IMR-90 (cell line): ENCODE measurements at regions not wholly inside any gene's neighbourhood (a gene's known extent, or its start where the extent isn't known, plus 50 kb on each side); places are given as distances from the start of the nearest gene placed in this dataset.

Source experiments
- ATAC-seq: fragments of 200-7000 bp; cut with Tn5 transposase; 2 replicates; pipeline ENCODE4 v1.9.1; 2020; ENCODE audit warnings: low read depth, mild to moderate bottlenecking, moderate library complexity
- BruUV-seq: library from RNA; stranded (reverse); fragments of 400-500 nt; replicated peaks from 2 replicates; lab custom pipeline; 2021; lab: Mats Ljungman, UMichigan
- CTCF ChIA-PET: fragments of 300-600 bp; formaldehyde crosslinking; extraction: SDS; loops from one replicate; lab custom pipeline; 2021; ENCODE audit warnings: antibody characterized with exemption; lab: Yijun Ruan, JAX
- POLR2A ChIA-PET: fragments of 300-600 bp; sonication (Branson Sonifier 250); formaldehyde crosslinking; loops from one replicate; lab custom pipeline; 2022; ENCODE audit warnings: antibody characterized with exemption; ENCODE audit not compliant: unreplicated experiment; lab: Charles Lee
- DNase-seq: peaks from one replicate; pipeline ENCODE4 v3.0.0; 2013
- H2AFZ ChIP-seq: replicated peaks from 2 replicates; pipeline ENCODE3; 2013; ENCODE audit warnings: low read length, mild to moderate bottlenecking; ENCODE audit not compliant: poor library complexity
- H2AK5ac ChIP-seq: 2 replicates; pipeline ENCODE4 v1.6.1; 2013; ENCODE audit warnings: low read depth, low read length, inconsistent platforms
- H2AK9ac ChIP-seq: replicated peaks from 2 replicates; pipeline ENCODE3; 2013; ENCODE audit warnings: mild to moderate bottlenecking, low read depth, low read length, moderate library complexity; ENCODE audit not compliant: poor library complexity
- H2BK120ac ChIP-seq: 2 replicates; pipeline ENCODE4 v1.6.1; 2013; ENCODE audit warnings: low read depth, low read length, inconsistent platforms
- H2BK15ac ChIP-seq: 3 replicates; pipeline ENCODE4 v1.6.1; 2013; ENCODE audit warnings: low read depth, low read length, inconsistent platforms
- H2BK20ac ChIP-seq: 2 replicates; pipeline ENCODE4 v1.6.1; 2013; ENCODE audit warnings: low read depth, mild to moderate bottlenecking, inconsistent platforms, low read length, moderate library complexity
- H2BK5ac ChIP-seq: 2 replicates; pipeline ENCODE4 v1.6.1; 2013; ENCODE audit warnings: mild to moderate bottlenecking, low read depth, low read length, inconsistent platforms; ENCODE audit not compliant: poor library complexity, severe bottlenecking
- H3K14ac ChIP-seq: replicated peaks from 2 replicates; pipeline ENCODE4 v1.6.1; 2013; ENCODE audit warnings: low read depth, low read length, inconsistent platforms
- H3K18ac ChIP-seq: 2 replicates; pipeline ENCODE4 v1.6.1; 2013; ENCODE audit warnings: low read depth, low read length, control low read depth
- H3K23ac ChIP-seq: 2 replicates; pipeline ENCODE4 v1.6.1; 2013; ENCODE audit warnings: low read depth, low read length, inconsistent platforms
- H3K27ac ChIP-seq: 2 replicates; pipeline ENCODE4 v1.5.1; 2013; ENCODE audit warnings: mild to moderate bottlenecking, control low read depth, low read length; ENCODE audit not compliant: insufficient read depth
- H3K27me3 ChIP-seq: 2 replicates; pipeline ENCODE4 v1.6.1; 2013; ENCODE audit warnings: low read length; ENCODE audit not compliant: control insufficient read depth, insufficient read depth
- H3K36me3 ChIP-seq: 2 replicates; pipeline ENCODE4 v1.6.1; 2013; ENCODE audit warnings: low read length, mixed read lengths; ENCODE audit not compliant: control insufficient read depth, insufficient read depth
- H3K4ac ChIP-seq: 2 replicates; pipeline ENCODE4 v1.6.1; 2013; ENCODE audit warnings: low read depth, low read length, inconsistent platforms
- H3K4me1 ChIP-seq: 2 replicates; pipeline ENCODE4 v1.6.1; 2013; ENCODE audit warnings: low read length, mixed read lengths; ENCODE audit not compliant: control insufficient read depth, insufficient read depth
- H3K4me2 ChIP-seq: 2 replicates; pipeline ENCODE4 v1.6.1; 2013; ENCODE audit warnings: low read depth, mild to moderate bottlenecking, control low read depth, low read length, moderate library complexity
- H3K4me3 ChIP-seq: 2 replicates; pipeline ENCODE4 v1.5.1; 2013; ENCODE audit warnings: low read depth, mild to moderate bottlenecking, control low read depth, low read length, moderate library complexity; ENCODE audit not compliant: insufficient read depth
- H3K56ac ChIP-seq: 2 replicates; pipeline ENCODE4 v1.6.1; 2013; ENCODE audit warnings: low read length, inconsistent platforms; ENCODE audit not compliant: insufficient read depth; ENCODE audit errors: extremely low read depth
- H3K79me1 ChIP-seq, 2 experiments: 2 replicates each; pipeline ENCODE4 v1.6.1; 2013; ENCODE audit warnings: low read length in 2 of 2, inconsistent platforms in 1 of 2, low read depth in 1 of 2
- H3K9ac ChIP-seq: 2 replicates; pipeline ENCODE4 v1.6.1; 2013; ENCODE audit warnings: low read depth, low read length, control low read depth
- H3K9me1 ChIP-seq: 2 replicates; pipeline ENCODE4 v1.6.1; 2013; ENCODE audit warnings: low read length, inconsistent platforms; ENCODE audit not compliant: insufficient read depth
- H3K9me3 ChIP-seq: 2 replicates; pipeline ENCODE4 v1.6.1; 2013; ENCODE audit warnings: low read length; ENCODE audit not compliant: control insufficient read depth, insufficient read depth
- H4K20me1 ChIP-seq: 2 replicates; pipeline ENCODE4 v1.6.1; 2013; ENCODE audit warnings: low read length, inconsistent platforms; ENCODE audit not compliant: insufficient read depth
- H4K5ac ChIP-seq: 2 replicates; pipeline ENCODE4 v1.6.1; 2013; ENCODE audit warnings: mild to moderate bottlenecking, low read depth, low read length, control low read depth
- H4K8ac ChIP-seq, 2 experiments: 2 replicates each; pipeline ENCODE4 v1.6.1; 2013; ENCODE audit warnings: low read depth in 2 of 2, low read length in 2 of 2, control low read depth in 1 of 2, inconsistent platforms in 1 of 2
- H4K91ac ChIP-seq: 2 replicates; pipeline ENCODE4 v1.6.1; 2013; ENCODE audit warnings: low read depth, low read length, inconsistent platforms; ENCODE audit not compliant: insufficient read depth
- BHLHE40 ChIP-seq: fragments of 150-350 bp; IDR thresholded peaks from 2 replicates; pipeline ENCODE4 v1.6.1; 2016; ENCODE audit warnings: mild to moderate bottlenecking, low read depth, low read length
- CEBPB ChIP-seq: IDR thresholded peaks from 2 replicates; pipeline ENCODE4 v1.6.1; 2012; ENCODE audit warnings: low read depth, low read length, improper control_type of control experiment
- CHD1 ChIP-seq: IDR thresholded peaks from 2 replicates; pipeline ENCODE4 v1.6.1; 2012; ENCODE audit warnings: low read depth, low read length, improper control_type of control experiment
- MAFK ChIP-seq: IDR thresholded peaks from 2 replicates; pipeline ENCODE4 v1.6.1; 2012; ENCODE audit warnings: low read depth, low read length, improper control_type of control experiment
- MXI1 ChIP-seq: IDR thresholded peaks from 2 replicates; pipeline ENCODE4 v1.6.1; 2012; ENCODE audit warnings: low read depth, mild to moderate bottlenecking, low read length, moderate library complexity, borderline replicate concordance
- POLR2A ChIP-seq: IDR thresholded peaks from 2 replicates; pipeline ENCODE4 v1.6.1; 2012; ENCODE audit warnings: mild to moderate bottlenecking, low read depth, low read length
- RAD21 ChIP-seq: IDR thresholded peaks from 2 replicates; pipeline ENCODE4 v1.6.1; 2012; ENCODE audit warnings: low read length, improper control_type of control experiment
- RFX5 ChIP-seq: IDR thresholded peaks from 2 replicates; pipeline ENCODE4 v1.8.0; 2012; ENCODE audit warnings: low read depth, mild to moderate bottlenecking, low read length, moderate library complexity
- WGBS, 2 experiments: methylation state at CpG; one replicate each; pipeline versions ENCODE4 v1.1.5 to v1.1.7; 2013; ENCODE audit warnings: missing lambda C conversion rate in 2 of 2; ENCODE audit not compliant: insufficient read length in 1 of 2; ENCODE audit errors: extremely low coverage in 2 of 2; 5-methylcytosine and 5-hydroxymethylcytosine counted together
- dilution Hi-C: fragments of 300-500 bp; cut with HindIII; formaldehyde crosslinking; loops from one replicate; pipeline ENCODE4 v1.14.3; 2018; ENCODE audit warnings: low sequenced_read_pairs; ENCODE audit not compliant: unreplicated experiment
- in situ Hi-C: fragments of 300-500 bp; cut with MboI; formaldehyde crosslinking; loops from 3 replicates; pipeline ENCODE4 v1.14.3; 2019; ENCODE audit warnings: low sequenced_read_pairs, inconsistent platforms, mixed read lengths
- intact Hi-C: fragments of 100-400 bp; cut with micrococcal nuclease; formaldehyde crosslinking; loops from 2 replicates; pipeline ENCODE4 v1.10.0; 2022
- TF ChIP-seq, protein P1 (sequence below): fragments of 150-350 bp; IDR thresholded peaks from 2 replicates; pipeline ENCODE4 v1.6.1; 2017; ENCODE audit warnings: mild to moderate bottlenecking, antibody characterized with exemption, low read length, low read depth

DNA sequence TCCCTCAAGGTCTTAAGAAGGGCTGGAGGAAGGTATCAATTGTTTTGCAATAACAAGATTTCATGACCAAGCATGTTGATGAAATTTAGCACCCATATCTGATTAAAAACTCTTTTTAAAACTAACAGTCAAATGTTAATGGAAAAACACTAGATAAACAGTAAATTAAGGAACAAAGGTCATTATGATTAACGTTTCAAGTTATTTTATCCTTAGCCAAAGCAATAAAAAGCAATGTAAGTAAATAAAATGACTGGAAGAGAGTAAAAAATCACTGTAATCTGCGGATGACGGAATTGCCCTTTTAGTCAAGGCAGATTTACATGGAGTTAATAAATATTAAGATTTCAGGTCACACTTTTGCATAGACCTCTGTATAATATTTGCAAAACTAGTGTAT, 179.5 kb upstream of the KLF6 start:
- no peaks in the 10 kb centered on the region; the same call in 1 of the 2 replicates for H3K9me1 ChIP-seq
- no peak overlapping the region for H2BK15ac ChIP-seq
- intact Hi-C loops, result no loop called here
- H3K27me3 ChIP-seq, result no peaks in the 10 kb centered on the region
- no peak overlapping the region for H2BK120ac ChIP-seq
- no peak overlapping the region for H3K56ac ChIP-seq
- no peak overlapping the region for H3K14ac ChIP-seq
- H3K9me3 ChIP-seq, result no peaks in the 10 kb centered on the region
- no peak overlapping the region for H2BK20ac ChIP-seq
- dilution Hi-C loops, result no loop called here
- H3K9ac ChIP-seq, result no peak overlapping the region
- no peak overlapping the region for H4K8ac ChIP-seq
- no peak overlapping the region for H2BK5ac ChIP-seq
- ATAC-seq, result no peak
- H3K4me3 ChIP-seq, result no peak overlapping the region
- H3K36me3 ChIP-seq, result no peaks in the 10 kb centered on the region
- WGBS, 2 experiments, result no CpG with 5 or more reads among the region's 3 CpGs
- no peak overlapping the region for H3K23ac ChIP-seq
- in situ Hi-C loops, result no loop called here
- H3K18ac ChIP-seq, result no peak overlapping the region
- H4K91ac ChIP-seq, result no peak overlapping the region
- H2AK9ac ChIP-seq, result no peak overlapping the region
- H2AK5ac ChIP-seq, result no peak overlapping the region
- BruUV-seq, result no TSS peak
- H3K79me1 ChIP-seq, result no peaks in the 10 kb centered on the region
- no peak overlapping the region for H3K4ac ChIP-seq
- H4K20me1 ChIP-seq, result no peaks in the 10 kb centered on the region
- ChIA-PET CTCF (no interaction called here), POLR2A (no interaction called here)
- no peak overlapping the region for H2AFZ ChIP-seq
- no peak for DNase-seq
- no peak overlapping the region for H3K4me2 ChIP-seq
- no peak for TF ChIP-seq BHLHE40
- TF ChIP-seq MXI1, result no peak
- TF ChIP-seq CHD1, result no peak
- TF ChIP-seq CEBPB, result no peak
- no peak for TF ChIP-seq RAD21
- no peak for TF ChIP-seq POLR2A
- TF ChIP-seq, protein P1, sequence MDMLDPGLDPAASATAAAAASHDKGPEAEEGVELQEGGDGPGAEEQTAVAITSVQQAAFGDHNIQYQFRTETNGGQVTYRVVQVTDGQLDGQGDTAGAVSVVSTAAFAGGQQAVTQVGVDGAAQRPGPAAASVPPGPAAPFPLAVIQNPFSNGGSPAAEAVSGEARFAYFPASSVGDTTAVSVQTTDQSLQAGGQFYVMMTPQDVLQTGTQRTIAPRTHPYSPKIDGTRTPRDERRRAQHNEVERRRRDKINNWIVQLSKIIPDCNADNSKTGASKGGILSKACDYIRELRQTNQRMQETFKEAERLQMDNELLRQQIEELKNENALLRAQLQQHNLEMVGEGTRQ, result no peak
- TF ChIP-seq MAFK, result no peak
- no peak for TF ChIP-seq RFX5
- H3K4me1 ChIP-seq, result no peaks in the 10 kb centered on the region
- no peak overlapping the region for H4K5ac ChIP-seq
- H3K27ac ChIP-seq, result no peak overlapping the region
